ENCODE measurements at regions not wholly inside any gene's neighbourhood (a gene's known extent, or its start where the extent isn't known, plus 50 kb on each side); places are given as distances from the start of the nearest gene placed in this dataset.
"Not testable (repeated sequence)": the region's sequence is repeated elsewhere in the genome, so short reads cannot be mapped to it uniquely, and the experiment has no call there.

DNA sequence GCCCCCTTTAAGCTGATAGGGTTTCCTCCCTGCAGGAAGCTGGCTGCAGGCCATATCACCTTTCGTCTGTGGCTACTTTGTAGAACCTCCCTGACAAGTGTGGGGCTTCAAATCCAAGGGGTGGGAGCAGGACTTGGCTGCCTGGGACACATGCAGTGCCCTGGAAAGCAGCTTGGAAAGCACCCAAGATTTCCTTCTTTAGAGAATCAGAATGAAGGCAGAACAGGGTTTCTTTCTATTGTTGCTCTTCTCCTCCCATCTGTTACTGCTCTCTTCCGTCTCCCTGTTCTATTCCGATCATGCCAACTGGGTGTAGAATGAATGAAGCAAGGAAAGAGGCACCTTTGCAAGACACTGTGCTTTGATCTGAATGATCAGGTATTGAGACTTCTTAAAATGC lies 282.2 kb downstream of the MED10 start:
- no peak overlapping the region for H2AFZ ChIP-seq
- WGBS, 2 experiments (ENCODE audit: low coverage in 1 of 2, low lambda C conversion rate in 2 of 2, missing lambda C conversion rate in 2 of 2): 2 to 4% methylated on average over 3 of the region's 3 CpGs
- no peak for DNase-seq
- no peaks in the 10 kb centered on the region for H3K27me3 ChIP-seq (replicated peaks; ENCODE audit: insufficient read depth)
- H3K79me2 ChIP-seq (ENCODE audit: insufficient read depth): no peaks in the 10 kb centered on the region
- TF ChIP-seq EZH2phosphoT487 (IDR thresholded peaks at IDR 0.05; ENCODE audit: insufficient read depth, low read depth): no peak
- TF ChIP-seq EZH2 (IDR thresholded peaks at IDR 0.05; ENCODE audit: insufficient read depth, poor library complexity, severe bottlenecking): no peak
- H3F3A ChIP-seq (ENCODE audit: insufficient read depth): no peaks in the 10 kb centered on the region
- H3K4me2 ChIP-seq (ENCODE audit: unreplicated experiment): no peak overlapping the region
- no peak overlapping the region for H3K9ac ChIP-seq
- H3K4me1 ChIP-seq (ENCODE audit: insufficient read depth): no peaks in the 10 kb centered on the region
- H3K27ac ChIP-seq: no peak overlapping the region
- H3K9me2 ChIP-seq (ENCODE audit: insufficient read depth): no peaks in the 10 kb centered on the region
- H3K9me3 ChIP-seq (ENCODE audit: low read depth): no peaks in the 10 kb centered on the region
- in situ Hi-C loops (cut with MboI): no loop called here
- H3K36me3 ChIP-seq (ENCODE audit: low read depth): no peaks in the 10 kb centered on the region
- no peak overlapping the region for H3K4me3 ChIP-seq
- H4K20me1 ChIP-seq (ENCODE audit: insufficient read depth): no peaks in the 10 kb centered on the region

GRCh38 chr5:6094180-6094579 lies 284.2 kb downstream of the MED10 start:
- H3K4me1 ChIP-seq (ENCODE audit: insufficient read depth); H3K27me3 ChIP-seq (replicated peaks; ENCODE audit: insufficient read depth); H3K4me2 ChIP-seq (ENCODE audit: unreplicated experiment); DNase-seq; H3K27ac ChIP-seq; H4K20me1 ChIP-seq (ENCODE audit: insufficient read depth); H3K36me3 ChIP-seq (ENCODE audit: low read depth); H3K79me2 ChIP-seq (ENCODE audit: insufficient read depth); in situ Hi-C loops (cut with MboI); H3K9ac ChIP-seq; H3F3A ChIP-seq (ENCODE audit: insufficient read depth); H3K9me3 ChIP-seq (ENCODE audit: low read depth); H3K9me2 ChIP-seq (ENCODE audit: insufficient read depth); H3K4me3 ChIP-seq; H2AFZ ChIP-seq: not testable (repeated sequence)
- 0 to 11% methylated on average over 1 of the region's 1 CpG for WGBS, 2 experiments (ENCODE audit: low coverage in 1 of 2, low lambda C conversion rate in 2 of 2, missing lambda C conversion rate in 2 of 2)

DNA sequence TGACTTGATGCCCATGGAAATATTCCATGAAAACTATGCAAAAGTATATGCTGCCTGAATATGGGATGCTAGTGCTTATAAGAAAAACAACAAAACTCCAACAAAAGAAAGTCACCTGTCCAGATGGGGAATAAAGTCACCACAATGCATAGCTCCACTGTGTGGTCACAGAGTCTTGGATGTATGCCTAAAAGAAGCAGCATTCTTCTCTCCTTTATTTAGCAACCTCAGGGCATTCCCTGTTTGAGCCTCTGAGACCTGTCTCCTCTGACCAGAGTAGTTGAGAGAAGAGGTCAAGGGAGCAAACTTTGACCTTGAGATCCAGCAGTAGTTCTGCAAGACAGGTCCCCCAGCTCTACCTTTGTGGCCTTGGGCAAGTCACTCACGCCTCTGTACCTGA lies 287.5 kb downstream of the MED10 start:
- no peaks in the 10 kb centered on the region for H3K27me3 ChIP-seq (replicated peaks; ENCODE audit: insufficient read depth)
- H3K9ac ChIP-seq: no peak overlapping the region
- H3F3A ChIP-seq (ENCODE audit: insufficient read depth): no peaks in the 10 kb centered on the region
- H3K4me1 ChIP-seq (ENCODE audit: insufficient read depth): no peaks in the 10 kb centered on the region
- no peak for DNase-seq
- no peaks in the 10 kb centered on the region for H3K36me3 ChIP-seq (ENCODE audit: low read depth)
- no peaks in the 10 kb centered on the region for H3K9me3 ChIP-seq (ENCODE audit: low read depth)
- in situ Hi-C loops (cut with MboI): no loop called here
- H3K27ac ChIP-seq: no peak overlapping the region
- 0 to 27% methylated on average over 1 of the region's 1 CpG for WGBS, 2 experiments (ENCODE audit: low coverage in 1 of 2, low lambda C conversion rate in 2 of 2, missing lambda C conversion rate in 2 of 2)
- no peaks in the 10 kb centered on the region for H3K79me2 ChIP-seq (ENCODE audit: insufficient read depth)
- no peak overlapping the region for H3K4me3 ChIP-seq
- no peaks in the 10 kb centered on the region for H3K9me2 ChIP-seq (ENCODE audit: insufficient read depth)
- no peak overlapping the region for H2AFZ ChIP-seq
- TF ChIP-seq EZH2 (IDR thresholded peaks at IDR 0.05; ENCODE audit: insufficient read depth, poor library complexity, severe bottlenecking) (no peak), EZH2phosphoT487 (IDR thresholded peaks at IDR 0.05; ENCODE audit: insufficient read depth, low read depth) (no peak)
- H4K20me1 ChIP-seq (ENCODE audit: insufficient read depth): no peaks in the 10 kb centered on the region
- H3K4me2 ChIP-seq (ENCODE audit: unreplicated experiment): no peak overlapping the region

DNA sequence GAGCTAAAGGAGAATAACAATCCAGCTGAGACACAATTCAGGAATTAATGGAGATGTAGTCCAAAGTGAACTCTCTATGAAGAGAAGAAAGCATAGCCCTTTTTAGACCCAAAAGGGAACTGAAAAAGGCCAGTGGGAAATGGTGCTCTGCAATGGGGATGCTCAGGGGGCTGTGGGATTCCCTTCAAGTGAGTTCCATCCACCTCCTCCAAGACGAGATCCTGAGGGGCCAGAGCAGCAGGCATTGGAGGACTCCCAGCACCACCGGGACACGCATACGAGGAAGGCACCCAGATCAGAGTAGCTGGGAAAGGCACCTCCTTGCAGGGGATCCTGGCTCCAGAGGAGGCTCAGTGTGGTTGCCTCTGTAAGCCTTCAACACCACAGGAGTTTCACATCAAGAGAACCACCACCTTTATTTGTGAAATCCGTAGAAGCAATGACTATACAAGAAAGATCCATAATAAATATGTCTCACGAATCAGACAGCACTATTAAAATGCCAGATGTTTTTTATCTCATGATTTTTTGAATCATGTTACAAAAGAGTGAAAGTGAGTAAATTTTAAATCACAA lies 288.2 kb downstream of the MED10 start:
- H3K27ac ChIP-seq: no peak overlapping the region
- H3K4me2 ChIP-seq (ENCODE audit: unreplicated experiment): no peak overlapping the region
- H3K27me3 ChIP-seq (replicated peaks; ENCODE audit: insufficient read depth): no peaks in the 10 kb centered on the region
- H3K4me1 ChIP-seq (ENCODE audit: insufficient read depth): no peaks in the 10 kb centered on the region
- WGBS, 2 experiments (ENCODE audit: low coverage in 1 of 2, low lambda C conversion rate in 2 of 2, missing lambda C conversion rate in 2 of 2): 32 to 34% methylated on average over 6 of the region's 6 CpGs
- TF ChIP-seq EZH2phosphoT487 (IDR thresholded peaks at IDR 0.05; ENCODE audit: insufficient read depth, low read depth): no peak
- TF ChIP-seq EZH2 (IDR thresholded peaks at IDR 0.05; ENCODE audit: insufficient read depth, poor library complexity, severe bottlenecking): no peak
- no peaks in the 10 kb centered on the region for H3K9me2 ChIP-seq (ENCODE audit: insufficient read depth)
- no peaks in the 10 kb centered on the region for H3K9me3 ChIP-seq (ENCODE audit: low read depth)
- no peaks in the 10 kb centered on the region for H3K79me2 ChIP-seq (ENCODE audit: insufficient read depth)
- H3F3A ChIP-seq (ENCODE audit: insufficient read depth): no peaks in the 10 kb centered on the region
- no peak for DNase-seq
- no peak overlapping the region for H2AFZ ChIP-seq
- no peak overlapping the region for H3K4me3 ChIP-seq
- H4K20me1 ChIP-seq (ENCODE audit: insufficient read depth): no peaks in the 10 kb centered on the region
- H3K9ac ChIP-seq: no peak overlapping the region
- H3K36me3 ChIP-seq (ENCODE audit: low read depth): no peaks in the 10 kb centered on the region
- in situ Hi-C loops (cut with MboI): no loop called here

GRCh38 chr5:6088706-6089105 lies 289.6 kb downstream of the MED10 start:
- in situ Hi-C loops (cut with MboI): no loop called here

More at GRCh38 chr5:6088706-6089105, 289.6 kb downstream of the MED10 start:
- Histone ChIP-seq H4K20me1 (ENCODE audit: insufficient read depth) (no peaks in the 10 kb centered on the region), H3K4me1 (ENCODE audit: insufficient read depth) (no peaks in the 10 kb centered on the region), H3K4me2 (ENCODE audit: unreplicated experiment) (no peak overlapping the region), H3K9me3 (ENCODE audit: low read depth) (no peaks in the 10 kb centered on the region), H3K27me3 (replicated peaks; ENCODE audit: insufficient read depth) (no peaks in the 10 kb centered on the region), H3K27ac (no peak overlapping the region), H3K4me3 (no peak overlapping the region), H3K9me2 (ENCODE audit: insufficient read depth) (no peaks in the 10 kb centered on the region), H2AFZ (no peak overlapping the region), H3K79me2 (ENCODE audit: insufficient read depth) (no peaks in the 10 kb centered on the region), H3K9ac (no peak overlapping the region), H3K36me3 (ENCODE audit: low read depth) (no peaks in the 10 kb centered on the region), H3F3A (ENCODE audit: insufficient read depth) (no peaks in the 10 kb centered on the region)
- TF ChIP-seq EZH2 (IDR thresholded peaks at IDR 0.05; ENCODE audit: insufficient read depth, poor library complexity, severe bottlenecking) (no peak), EZH2phosphoT487 (IDR thresholded peaks at IDR 0.05; ENCODE audit: insufficient read depth, low read depth) (no peak)
- WGBS, 2 experiments (ENCODE audit: low coverage in 1 of 2, low lambda C conversion rate in 2 of 2, missing lambda C conversion rate in 2 of 2): 7 to 16% methylated on average over 2 of the region's 2 CpGs
- DNase-seq: no peak

Data from GM23248 (cell line).